PC-9 (cell line): ENCODE measurements at regions not wholly inside any gene's neighbourhood (a gene's known extent, or its start where the extent isn't known, plus 50 kb on each side); places are given as distances from the start of the nearest gene placed in this dataset.

Experiments used
- EZH2 ChIP-seq: fragments of 200-600 bp; sonication (generic); IDR thresholded peaks from 2 replicates; pipeline ENCODE4 v1.8.0; 2017; ENCODE audit warnings: antibody characterized with exemption, low read depth
- TF ChIP-seq, protein P1 (sequence below): fragments of 200-600 bp; sonication (generic); conservative IDR thresholded peaks from 2 replicates; pipeline ENCODE4 v1.6.1; 2017; ENCODE audit warnings: mixed run types, antibody characterized with exemption, mild to moderate bottlenecking, moderate library complexity

GRCh38 chr6:10156875-10157274 is 258.0 kb downstream of the TFAP2A start:
- TF ChIP-seq, protein P1, sequence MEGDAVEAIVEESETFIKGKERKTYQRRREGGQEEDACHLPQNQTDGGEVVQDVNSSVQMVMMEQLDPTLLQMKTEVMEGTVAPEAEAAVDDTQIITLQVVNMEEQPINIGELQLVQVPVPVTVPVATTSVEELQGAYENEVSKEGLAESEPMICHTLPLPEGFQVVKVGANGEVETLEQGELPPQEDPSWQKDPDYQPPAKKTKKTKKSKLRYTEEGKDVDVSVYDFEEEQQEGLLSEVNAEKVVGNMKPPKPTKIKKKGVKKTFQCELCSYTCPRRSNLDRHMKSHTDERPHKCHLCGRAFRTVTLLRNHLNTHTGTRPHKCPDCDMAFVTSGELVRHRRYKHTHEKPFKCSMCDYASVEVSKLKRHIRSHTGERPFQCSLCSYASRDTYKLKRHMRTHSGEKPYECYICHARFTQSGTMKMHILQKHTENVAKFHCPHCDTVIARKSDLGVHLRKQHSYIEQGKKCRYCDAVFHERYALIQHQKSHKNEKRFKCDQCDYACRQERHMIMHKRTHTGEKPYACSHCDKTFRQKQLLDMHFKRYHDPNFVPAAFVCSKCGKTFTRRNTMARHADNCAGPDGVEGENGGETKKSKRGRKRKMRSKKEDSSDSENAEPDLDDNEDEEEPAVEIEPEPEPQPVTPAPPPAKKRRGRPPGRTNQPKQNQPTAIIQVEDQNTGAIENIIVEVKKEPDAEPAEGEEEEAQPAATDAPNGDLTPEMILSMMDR, result no peak
- TF ChIP-seq EZH2, result no peak
